Osteocyte (in vitro differentiated cells): ENCODE measurements at regions not wholly inside any gene's neighbourhood (a gene's known extent, or its start where the extent isn't known, plus 50 kb on each side); places are given as distances from the start of the nearest gene placed in this dataset.

Experiments used
- DNase-seq: peaks from one replicate; pipeline ENCODE4 v3.0.0; 2021; ENCODE audit warnings: mixed read lengths; ENCODE audit not compliant: unreplicated experiment; ENCODE audit errors: extremely low spot score
- H3K27ac Mint-ChIP-seq: one replicate; pipeline ENCODE4 v1.8.0; 2021; ENCODE audit warnings: mild to moderate bottlenecking, mixed read lengths; ENCODE audit not compliant: unreplicated experiment
- H3K27me3 Mint-ChIP-seq: one replicate; pipeline ENCODE4 v1.8.0; 2021; ENCODE audit warnings: mixed read lengths; ENCODE audit not compliant: unreplicated experiment
- H3K36me3 Mint-ChIP-seq: one replicate; pipeline ENCODE4 v1.8.0; 2021; ENCODE audit warnings: mixed read lengths; ENCODE audit not compliant: unreplicated experiment
- H3K4me1 Mint-ChIP-seq: one replicate; pipeline ENCODE4 v1.8.0; 2021; ENCODE audit warnings: mixed read lengths; ENCODE audit not compliant: unreplicated experiment
- H3K4me3 Mint-ChIP-seq: one replicate; pipeline ENCODE4 v1.8.0; 2021; ENCODE audit warnings: mild to moderate bottlenecking, moderate library complexity, mixed read lengths; ENCODE audit not compliant: unreplicated experiment
- H3K9me3 Mint-ChIP-seq: one replicate; pipeline ENCODE4 v1.8.0; 2021; ENCODE audit warnings: mixed read lengths; ENCODE audit not compliant: unreplicated experiment
- CTCF ChIP-seq: fragments of 200-600 bp; sonication (generic); IDR thresholded peaks from 2 replicates; pipeline ENCODE4 v1.5.0; 2021; ENCODE audit warnings: antibody characterized with exemption, mild to moderate bottlenecking, moderate library complexity

- DNase-seq, result no peak
- H3K4me3 Mint-ChIP-seq, result no peak overlapping the region
- H3K27ac Mint-ChIP-seq, result no peak overlapping the region
- no peak for TF ChIP-seq CTCF
- H3K4me1 Mint-ChIP-seq, result no peaks in the 10 kb centered on the region
- peaks cover 8% of the 10 kb centered on the region for H3K27me3 Mint-ChIP-seq
- H3K9me3 Mint-ChIP-seq, result no peaks in the 10 kb centered on the region
- no peaks in the 10 kb centered on the region for H3K36me3 Mint-ChIP-seq
Observed at GRCh38 chr6:105753620-105754211, 332.4 kb upstream of the PRDM1 start.

- peaks cover 8% of the 10 kb centered on the region for H3K27me3 Mint-ChIP-seq
- no peaks in the 10 kb centered on the region for H3K4me1 Mint-ChIP-seq
- no peak overlapping the region for H3K27ac Mint-ChIP-seq
- DNase-seq, result no peak
- H3K9me3 Mint-ChIP-seq, result no peaks in the 10 kb centered on the region
- no peak for TF ChIP-seq CTCF
- no peaks in the 10 kb centered on the region for H3K36me3 Mint-ChIP-seq
- H3K4me3 Mint-ChIP-seq, result no peak overlapping the region
Observed at GRCh38 chr6:105753207-105753606, 332.9 kb upstream of the PRDM1 start.

- H3K27ac Mint-ChIP-seq, result no peak overlapping the region
- H3K27me3 Mint-ChIP-seq, result peaks cover 8% of the 10 kb centered on the region
- H3K36me3 Mint-ChIP-seq, result no peaks in the 10 kb centered on the region
- no peak overlapping the region for H3K4me3 Mint-ChIP-seq
- no peak for TF ChIP-seq CTCF
- no peaks in the 10 kb centered on the region for H3K4me1 Mint-ChIP-seq
- H3K9me3 Mint-ChIP-seq, result no peaks in the 10 kb centered on the region
- DNase-seq, result no peak
Observed at GRCh38 chr6:105750089-105750488, 336.0 kb upstream of the PRDM1 start.

GRCh38 chr6:105748737-105749161 is 337.4 kb upstream of the PRDM1 start:
- Mint-ChIP-seq H3K4me3 (no peak overlapping the region), H3K27ac (no peak overlapping the region), H3K4me1 (no peaks in the 10 kb centered on the region), H3K9me3 (no peaks in the 10 kb centered on the region), H3K27me3 (peaks cover 11% of the 10 kb centered on the region), H3K36me3 (no peaks in the 10 kb centered on the region)
- TF ChIP-seq CTCF, result no peak
- no peak for DNase-seq

GRCh38 chr6:105747823-105748405 is 338.2 kb upstream of the PRDM1 start:
- no peak for DNase-seq
- Mint-ChIP-seq H3K4me1 (no peaks in the 10 kb centered on the region), H3K27ac (no peak overlapping the region), H3K4me3 (no peak overlapping the region), H3K36me3 (no peaks in the 10 kb centered on the region), H3K9me3 (no peaks in the 10 kb centered on the region), H3K27me3 (peaks cover 11% of the 10 kb centered on the region)
- no peak for TF ChIP-seq CTCF
